ENCODE measurements at regions not wholly inside any gene's neighbourhood (a gene's known extent, or its start where the extent isn't known, plus 50 kb on each side); places are given as distances from the start of the nearest gene placed in this dataset.

DNA sequence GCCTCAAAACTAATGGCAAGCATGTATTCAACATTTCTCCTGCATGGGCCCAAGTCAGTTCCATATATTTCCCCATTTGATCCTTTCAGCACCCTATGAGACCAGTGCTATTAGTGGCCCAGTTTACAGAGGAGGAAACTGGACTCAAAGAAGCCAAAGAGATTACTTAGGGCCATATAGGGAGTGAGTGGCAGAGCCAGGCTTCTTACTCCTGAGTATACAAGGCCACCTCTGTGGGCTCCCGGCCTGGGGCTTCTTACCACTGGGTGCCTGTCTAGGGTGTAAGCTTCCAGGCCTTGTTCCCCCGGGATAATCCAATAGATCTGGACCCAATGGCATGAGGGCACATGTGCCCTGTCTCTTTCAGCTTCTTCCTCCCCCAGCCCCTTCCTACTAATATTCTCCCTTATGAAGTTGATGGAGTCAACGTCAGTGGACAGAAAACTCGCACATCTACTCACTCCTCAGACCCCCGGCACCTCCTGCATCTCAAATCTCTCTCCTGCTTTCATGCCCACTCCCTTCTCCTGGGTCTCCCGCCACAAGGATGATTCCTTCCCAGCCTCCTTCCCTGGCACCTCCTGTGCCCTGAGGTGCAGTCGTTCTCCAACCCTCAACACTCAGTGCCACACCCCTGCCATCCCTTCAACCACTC is 222.6 kb downstream of the ANAPC1 start:
- no peak overlapping the region for H3K27ac ChIP-seq (ENCODE audit: low read length, poor library complexity, severe bottlenecking)
- H3K4me2 ChIP-seq (ENCODE audit: low read length, poor library complexity, severe bottlenecking), result no peak overlapping the region

DNA sequence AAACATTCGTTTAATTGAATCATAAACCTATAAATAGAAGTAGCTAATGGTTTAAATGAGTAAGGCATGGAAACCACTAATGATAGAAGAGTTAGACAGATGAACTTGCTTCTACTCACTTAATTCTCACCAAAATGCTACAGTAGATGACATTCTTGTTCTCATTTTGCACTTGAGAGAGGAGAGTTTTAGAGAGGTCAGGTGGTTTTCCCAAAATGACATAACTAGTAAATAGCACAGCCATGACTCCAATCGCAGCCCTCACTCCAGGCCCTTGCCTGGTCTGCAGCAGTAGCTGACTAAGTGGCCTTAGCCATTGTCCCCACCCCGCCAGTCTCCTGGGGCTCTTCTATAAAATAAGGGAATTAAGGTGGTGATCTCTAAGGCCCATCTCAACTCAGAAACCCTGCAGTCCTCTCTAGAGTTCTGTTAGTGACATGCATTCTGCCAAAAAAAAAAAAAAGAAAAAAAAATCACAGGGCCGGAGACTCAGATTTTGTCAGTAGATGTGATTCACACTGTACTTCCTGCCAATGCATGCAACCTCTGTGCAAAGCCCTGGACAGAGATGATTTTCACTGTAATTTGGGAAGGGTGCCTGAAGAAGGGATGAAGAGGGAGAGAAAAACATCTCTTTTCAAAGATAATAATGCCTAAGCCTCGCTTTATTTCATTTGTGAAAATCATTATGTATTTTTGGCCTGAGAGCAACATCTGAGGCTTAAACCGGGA is 221.8 kb downstream of the ANAPC1 start:
- no peaks in the 10 kb centered on the region for H3K36me3 ChIP-seq (ENCODE audit: control insufficient read depth in 1 of 2, insufficient read depth in 2 of 2, low read depth in 1 of 2, low read length in 2 of 2)

More for the DNA sequence above, 222.6 kb downstream of the ANAPC1 start:
- Histone ChIP-seq H2BK120ac (ENCODE audit: low read depth, low read length) (peak overlapping the region; percentile 65), H3K9ac (ENCODE audit: low read length) (peak overlapping the region; percentile 66), H3K18ac (ENCODE audit: low read depth in 1 of 2, low read length in 2 of 2) (peak overlapping the region; percentile 1 to 90), H2AFZ (ENCODE audit: low read depth, low read length) (no peak overlapping the region), H3K36me3 (ENCODE audit: control insufficient read depth in 1 of 2, insufficient read depth in 2 of 2, low read depth in 1 of 2, low read length in 2 of 2) (no peaks in the 10 kb centered on the region), H3K4me3 (ENCODE audit: insufficient read depth in 1 of 2, low read depth in 1 of 2, low read length in 2 of 2) (no peak overlapping the region), H4K8ac (ENCODE audit: low read length) (peak overlapping the region; percentile 29), H3K79me1 (replicated peaks; ENCODE audit: low read length, poor library complexity, severe bottlenecking) (no peaks in the 10 kb centered on the region), H2BK15ac (ENCODE audit: low read depth, poor library complexity, severe bottlenecking) (no peak overlapping the region), H2AK5ac (ENCODE audit: low read length, severe bottlenecking) (peak overlapping the region; percentile 75), H3K4me1 (ENCODE audit: control insufficient read depth, insufficient read depth, low read depth, low read length) (peaks cover 21% of the 10 kb centered on the region), H2BK5ac (ENCODE audit: low read depth, low read length, poor library complexity, severe bottlenecking) (no peak overlapping the region), H2BK12ac (ENCODE audit: low read length in 2 of 2) (peak overlapping the region; percentile 30 to 94), H3K14ac (ENCODE audit: low read length in 2 of 2) (peak overlapping the region in 1 of 2 experiments; percentile 82), H3K4ac (ENCODE audit: low read depth in 1 of 2, low read length in 2 of 2) (peak overlapping the region; percentile 42 to 56), H4K91ac (ENCODE audit: low read length) (peak overlapping the region; percentile 16), H3K27me3 (ENCODE audit: control insufficient read depth in 1 of 2, insufficient read depth in 1 of 2, low read length in 2 of 2) (no peaks in the 10 kb centered on the region), H3K9me3 (ENCODE audit: control insufficient read depth, low read length) (no peaks in the 10 kb centered on the region), H3K23ac (ENCODE audit: low read length in 2 of 2) (peak overlapping the region in 1 of 2 experiments; percentile 23)
- DNase-seq, result no peak
- WGBS, result 97% methylated on average over 7 of the region's 7 CpGs

DNA sequence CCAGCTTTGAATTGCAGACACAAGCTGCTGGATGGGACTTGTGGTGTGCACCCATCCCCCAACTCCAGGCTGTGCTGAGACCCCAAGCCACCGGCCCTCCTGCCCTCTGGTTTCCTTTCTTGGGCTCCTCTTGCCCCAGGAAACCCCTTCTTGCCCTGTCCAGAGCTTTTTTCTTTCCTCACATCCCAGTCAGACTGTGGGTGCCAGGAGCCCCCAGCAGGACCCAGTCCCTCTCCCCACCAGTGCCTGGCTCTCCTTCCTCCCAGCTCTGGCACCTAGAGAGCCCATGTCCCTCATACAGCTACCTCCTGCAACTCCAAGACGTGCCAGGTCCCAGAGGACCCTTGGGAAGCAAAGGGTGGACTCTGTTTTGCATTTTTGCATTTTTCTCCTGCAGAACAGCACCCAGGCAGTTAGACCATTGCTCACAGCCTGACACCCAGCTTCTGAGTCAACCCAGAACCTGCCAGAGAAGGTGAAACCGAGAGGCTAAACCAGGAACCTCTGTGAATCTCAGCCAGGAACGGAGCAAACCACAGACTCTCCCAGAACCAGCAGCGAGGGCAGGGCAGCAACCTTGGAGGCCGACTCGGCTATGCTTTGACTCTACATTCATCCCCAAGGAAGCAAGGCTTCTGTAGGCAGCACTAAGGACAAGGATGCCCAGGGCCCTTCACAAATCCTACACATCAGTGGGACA is 221.1 kb downstream of the ANAPC1 start:
- no peaks in the 10 kb centered on the region for H3K79me1 ChIP-seq (replicated peaks; ENCODE audit: low read length, poor library complexity, severe bottlenecking)
- WGBS, result 73% methylated on average over 7 of the region's 7 CpGs
- no peak for DNase-seq
- peak overlapping the region; percentile 57 for H4K91ac ChIP-seq (ENCODE audit: low read length)
- peak overlapping the region; percentile 66 for H3K9ac ChIP-seq (ENCODE audit: low read length)
- H2BK120ac ChIP-seq (ENCODE audit: low read depth, low read length), result peak overlapping the region; percentile 56
- no peaks in the 10 kb centered on the region for H3K27me3 ChIP-seq (ENCODE audit: control insufficient read depth in 1 of 2, insufficient read depth in 1 of 2, low read length in 2 of 2)
- no peaks in the 10 kb centered on the region for H3K36me3 ChIP-seq (ENCODE audit: control insufficient read depth in 1 of 2, insufficient read depth in 2 of 2, low read depth in 1 of 2, low read length in 2 of 2)
- peak overlapping the region; percentile 93 for H2BK15ac ChIP-seq (ENCODE audit: low read depth, poor library complexity, severe bottlenecking)
- peaks cover 22% of the 10 kb centered on the region for H3K4me1 ChIP-seq (ENCODE audit: control insufficient read depth, insufficient read depth, low read depth, low read length)
- no peak overlapping the region for H3K4me2 ChIP-seq (ENCODE audit: low read length, poor library complexity, severe bottlenecking)
- no peak overlapping the region for H3K27ac ChIP-seq (ENCODE audit: low read length, poor library complexity, severe bottlenecking)
- peak overlapping the region; percentile 68 for H4K8ac ChIP-seq (ENCODE audit: low read length)
- H2BK5ac ChIP-seq (ENCODE audit: low read depth, low read length, poor library complexity, severe bottlenecking), result no peak overlapping the region
- peak overlapping the region in 1 of 2 experiments; percentile 86 for H3K4ac ChIP-seq (ENCODE audit: low read depth in 1 of 2, low read length in 2 of 2)
- H3K14ac ChIP-seq (ENCODE audit: low read length in 2 of 2), result peak overlapping the region in 1 of 2 experiments; percentile 69
- H3K9me3 ChIP-seq (ENCODE audit: control insufficient read depth, low read length), result no peaks in the 10 kb centered on the region
- H2BK12ac ChIP-seq (ENCODE audit: low read length in 2 of 2), result peak overlapping the region; percentile 96 to 97
- H2AK5ac ChIP-seq (ENCODE audit: low read length, severe bottlenecking), result peak overlapping the region; percentile 62
- peak overlapping the region in 1 of 2 experiments; percentile 67 for H3K23ac ChIP-seq (ENCODE audit: low read length in 2 of 2)
- H3K4me3 ChIP-seq (ENCODE audit: insufficient read depth in 1 of 2, low read depth in 1 of 2, low read length in 2 of 2), result peak overlapping the region in 1 of 2 experiments; percentile 45
- H3K18ac ChIP-seq (ENCODE audit: low read depth in 1 of 2, low read length in 2 of 2), result peak overlapping the region; percentile 57 to 71
- H2AFZ ChIP-seq (ENCODE audit: low read depth, low read length), result no peak overlapping the region

More for the DNA sequence above, 221.8 kb downstream of the ANAPC1 start:
- Histone ChIP-seq H3K4me3 (ENCODE audit: insufficient read depth in 1 of 2, low read depth in 1 of 2, low read length in 2 of 2) (peak overlapping the region in 1 of 2 experiments; percentile 45), H3K23ac (ENCODE audit: low read length in 2 of 2) (no peak overlapping the region), H3K4ac (ENCODE audit: low read depth in 1 of 2, low read length in 2 of 2) (no peak overlapping the region), H2BK5ac (ENCODE audit: low read depth, low read length, poor library complexity, severe bottlenecking) (no peak overlapping the region), H2BK12ac (ENCODE audit: low read length in 2 of 2) (no peak overlapping the region), H2AFZ (ENCODE audit: low read depth, low read length) (no peak overlapping the region), H3K14ac (ENCODE audit: low read length in 2 of 2) (no peak overlapping the region), H2BK15ac (ENCODE audit: low read depth, poor library complexity, severe bottlenecking) (no peak overlapping the region), H2BK120ac (ENCODE audit: low read depth, low read length) (peak overlapping the region; percentile 51), H4K8ac (ENCODE audit: low read length) (no peak overlapping the region), H3K18ac (ENCODE audit: low read depth in 1 of 2, low read length in 2 of 2) (peak overlapping the region in 1 of 2 experiments; percentile 13), H3K79me1 (replicated peaks; ENCODE audit: low read length, poor library complexity, severe bottlenecking) (no peaks in the 10 kb centered on the region), H3K9me3 (ENCODE audit: control insufficient read depth, low read length) (no peaks in the 10 kb centered on the region), H3K4me2 (ENCODE audit: low read length, poor library complexity, severe bottlenecking) (no peak overlapping the region), H3K9ac (ENCODE audit: low read length) (peak overlapping the region; percentile 66), H4K91ac (ENCODE audit: low read length) (no peak overlapping the region), H3K27ac (ENCODE audit: low read length, poor library complexity, severe bottlenecking) (no peak overlapping the region), H2AK5ac (ENCODE audit: low read length, severe bottlenecking) (no peak overlapping the region), H3K4me1 (ENCODE audit: control insufficient read depth, insufficient read depth, low read depth, low read length) (peaks cover 21% of the 10 kb centered on the region), H3K27me3 (ENCODE audit: control insufficient read depth in 1 of 2, insufficient read depth in 1 of 2, low read length in 2 of 2) (no peaks in the 10 kb centered on the region)
- peak; percentile 69 for DNase-seq
- 62% methylated on average over 3 of the region's 6 CpGs for WGBS

Measured in mesenchymal stem cell (in vitro differentiated cells and primary cell).